HG02884 (cell line): ENCODE measurements at regions not wholly inside any gene's neighbourhood (a gene's known extent, or its start where the extent isn't known, plus 50 kb on each side); places are given as distances from the start of the nearest gene placed in this dataset.
"Not testable (repeated sequence)": the region's sequence is repeated elsewhere in the genome, so short reads cannot be mapped to it uniquely, and the experiment has no call there.

Experiments used
- ATAC-seq: cut with Tn5 transposase; IDR thresholded peaks from one replicate; pipeline ENCODE4 v1.9.1; 2021; ENCODE audit warnings: mild to moderate bottlenecking, moderate library complexity; ENCODE audit not compliant: unreplicated experiment

DNA sequence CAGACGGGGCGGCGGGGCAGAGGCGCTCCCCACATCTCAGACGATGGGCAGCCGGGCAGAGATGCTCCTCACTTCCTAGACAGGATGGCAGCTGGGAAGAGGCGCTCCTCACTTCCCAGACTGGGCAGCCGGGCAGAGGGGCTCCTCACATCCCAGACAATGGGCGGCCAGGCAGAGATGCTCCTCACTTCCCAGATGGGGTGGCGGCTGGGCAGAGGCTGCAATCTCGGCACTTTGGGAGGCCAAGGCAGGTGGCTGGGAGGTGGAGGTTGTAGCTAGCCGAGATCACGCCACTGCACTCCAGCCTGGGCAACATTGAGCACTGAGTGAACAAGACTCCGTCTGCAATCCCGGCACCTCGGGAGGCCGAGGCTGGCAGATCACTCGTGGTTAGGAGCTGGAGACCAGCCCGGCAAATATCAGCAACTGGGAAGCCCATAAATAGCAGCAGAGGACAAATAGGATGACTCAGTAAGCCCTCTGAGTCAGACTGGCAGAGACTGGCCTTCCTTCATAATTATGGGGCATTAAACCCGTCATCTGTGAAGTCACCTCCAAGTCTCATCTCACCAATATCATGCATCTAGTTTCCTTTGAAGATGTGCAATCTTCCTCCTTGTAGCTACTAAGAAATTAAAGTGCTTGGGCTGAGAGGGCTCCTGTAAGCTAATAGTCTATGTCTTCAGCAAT, 337.3 kb downstream of the GOLGA6L6 start:
- not testable (repeated sequence) for ATAC-seq

DNA sequence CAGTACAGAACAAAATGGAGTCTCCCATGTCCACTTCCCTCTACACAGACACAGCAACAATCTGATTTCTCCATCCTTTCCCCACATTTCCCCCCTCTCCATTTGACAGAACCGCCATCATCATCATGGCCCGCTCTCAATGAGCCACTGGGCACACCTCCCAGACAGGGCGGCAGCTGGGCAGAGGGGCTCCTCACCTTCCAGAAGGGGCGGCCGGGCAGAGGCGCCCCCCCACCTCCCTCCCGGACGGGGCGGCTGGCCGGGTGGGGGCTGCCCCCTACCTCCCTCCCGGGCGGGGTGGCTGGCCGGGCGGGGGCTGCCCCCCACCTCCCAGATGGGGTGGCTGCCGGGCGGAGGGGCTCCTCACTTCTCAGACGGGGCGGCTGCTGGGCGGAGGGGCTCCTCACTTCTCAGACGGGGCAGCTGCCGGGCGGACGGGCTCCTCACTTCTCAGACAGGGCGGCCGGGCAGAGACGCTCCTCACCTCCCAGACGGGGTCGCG, 337.9 kb downstream of the GOLGA6L6 start:
- not testable (repeated sequence) for ATAC-seq

DNA sequence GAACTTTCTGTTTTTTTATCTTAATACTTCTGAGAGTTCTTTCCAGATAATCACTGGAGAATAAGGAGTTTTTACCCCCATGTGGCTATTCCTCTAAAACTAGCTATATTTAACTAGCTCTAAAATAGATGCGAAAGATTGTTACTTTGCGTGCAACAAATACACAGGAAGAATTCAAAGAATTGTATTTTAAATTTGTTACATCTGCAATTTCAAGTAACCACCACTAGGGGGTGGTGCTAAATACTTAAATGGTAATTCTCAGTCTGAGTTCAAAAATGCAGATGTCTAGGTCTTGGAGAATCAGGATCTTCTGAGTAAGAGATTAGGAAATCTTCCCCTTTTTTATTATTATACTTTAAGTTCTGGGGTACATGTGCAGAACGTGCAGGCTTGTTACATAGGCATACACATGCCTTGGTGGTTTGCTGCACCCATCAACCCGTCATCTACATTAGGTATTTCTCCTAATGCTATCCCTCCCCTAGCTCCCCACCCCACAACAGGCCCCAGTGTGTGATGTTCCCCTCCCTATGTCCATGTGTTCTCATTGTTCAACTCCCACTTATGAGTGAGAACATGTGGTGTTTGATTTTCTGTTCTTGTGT, 346.9 kb downstream of the GOLGA6L6 start:
- ATAC-seq, result not testable (repeated sequence)

DNA sequence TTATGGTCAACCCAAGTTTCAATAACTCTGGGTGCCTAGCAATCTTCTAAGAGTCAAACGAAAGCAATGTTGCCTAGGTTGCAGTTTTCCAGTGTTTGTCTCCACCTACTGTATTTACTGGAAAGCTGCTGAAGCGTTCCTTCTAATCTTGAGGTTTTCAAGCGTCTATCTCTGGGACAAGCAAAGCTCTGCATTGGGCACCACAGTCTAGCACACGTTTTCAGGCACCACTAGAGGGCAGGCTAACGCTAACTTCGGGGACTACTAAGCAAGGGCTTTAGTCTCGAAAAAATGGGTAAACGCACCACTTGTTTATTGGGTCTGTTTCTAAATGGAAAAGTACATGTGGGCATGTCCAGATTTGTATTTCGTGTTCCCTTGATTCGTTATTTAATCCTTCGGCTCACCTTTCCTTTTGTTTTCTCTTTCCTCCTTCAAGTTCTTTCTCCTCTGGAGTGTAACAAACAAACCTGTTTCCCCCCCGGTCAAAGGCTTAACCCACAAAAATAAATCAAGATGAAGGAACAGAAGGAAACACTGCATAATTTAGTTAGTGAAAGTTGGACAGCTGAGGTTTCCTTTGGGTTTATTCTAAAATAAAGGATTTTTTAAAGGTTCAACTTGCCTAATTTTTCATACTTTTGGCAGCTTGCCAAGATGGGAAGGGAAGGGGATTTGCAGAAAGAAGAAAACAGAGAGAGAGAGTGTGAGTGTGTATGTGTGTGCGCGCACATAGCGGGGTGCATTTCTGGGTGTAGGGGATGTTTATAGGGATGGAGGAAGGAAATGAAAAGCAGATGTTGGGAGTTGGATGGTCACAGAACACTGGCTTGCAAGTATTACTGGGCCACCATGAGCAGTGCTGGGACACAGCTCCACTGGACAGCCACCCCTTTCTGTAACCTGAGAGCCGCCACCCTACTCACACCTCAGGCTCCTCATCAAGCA, 348.3 kb downstream of the GOLGA6L6 start:
- ATAC-seq, result peak; percentile 94

DNA sequence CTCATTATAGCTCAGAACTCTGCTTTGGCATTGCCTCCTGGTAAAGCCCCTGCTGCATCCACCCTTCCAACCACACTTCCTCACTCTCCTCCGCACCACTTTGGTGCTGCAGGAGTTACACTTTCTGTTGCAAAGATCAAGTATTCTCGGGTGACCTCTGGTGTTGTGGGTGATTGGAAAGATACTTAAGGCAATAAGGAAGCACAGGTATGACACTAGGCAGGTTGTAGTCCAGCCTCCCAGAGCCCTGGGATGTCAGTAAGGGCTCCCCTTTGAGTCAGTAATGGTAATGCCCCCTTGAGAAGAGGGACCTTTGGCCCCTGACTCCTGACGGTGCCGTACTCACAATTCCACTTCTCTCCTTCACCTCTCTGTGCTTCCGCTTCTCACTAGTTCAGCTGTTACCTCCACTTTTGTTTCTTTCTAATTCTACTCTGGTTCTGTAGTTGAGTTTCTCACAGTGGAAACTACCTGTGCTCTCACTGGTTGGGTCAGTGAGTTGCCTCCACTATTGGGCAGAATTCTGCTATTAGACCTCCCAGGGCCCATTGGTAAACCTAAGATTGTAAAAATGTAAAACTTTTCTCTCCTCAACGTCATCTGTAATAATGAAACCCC, 350.0 kb downstream of the GOLGA6L6 start:
- ATAC-seq, result not testable (repeated sequence)

DNA sequence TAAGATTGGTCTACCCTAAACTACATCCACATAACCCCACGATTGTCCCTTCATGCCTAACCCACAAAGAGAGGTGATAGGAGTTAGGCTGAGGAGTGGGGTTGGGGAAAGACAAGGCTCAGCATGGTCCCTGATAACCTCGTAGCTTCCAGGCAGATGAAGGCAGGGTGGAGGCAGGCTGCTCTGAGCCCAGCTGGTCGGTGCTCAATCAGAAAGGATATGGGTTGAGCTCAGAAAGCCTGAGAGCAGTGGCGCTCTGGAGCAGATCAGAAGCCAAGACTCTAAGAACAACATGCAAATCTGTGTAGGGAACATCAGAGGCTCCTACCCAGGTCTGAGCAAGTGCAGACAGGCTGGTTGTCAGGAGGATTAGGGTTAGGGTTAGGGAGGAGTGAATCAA, 353.0 kb downstream of the GOLGA6L6 start:
- not testable (repeated sequence) for ATAC-seq

DNA sequence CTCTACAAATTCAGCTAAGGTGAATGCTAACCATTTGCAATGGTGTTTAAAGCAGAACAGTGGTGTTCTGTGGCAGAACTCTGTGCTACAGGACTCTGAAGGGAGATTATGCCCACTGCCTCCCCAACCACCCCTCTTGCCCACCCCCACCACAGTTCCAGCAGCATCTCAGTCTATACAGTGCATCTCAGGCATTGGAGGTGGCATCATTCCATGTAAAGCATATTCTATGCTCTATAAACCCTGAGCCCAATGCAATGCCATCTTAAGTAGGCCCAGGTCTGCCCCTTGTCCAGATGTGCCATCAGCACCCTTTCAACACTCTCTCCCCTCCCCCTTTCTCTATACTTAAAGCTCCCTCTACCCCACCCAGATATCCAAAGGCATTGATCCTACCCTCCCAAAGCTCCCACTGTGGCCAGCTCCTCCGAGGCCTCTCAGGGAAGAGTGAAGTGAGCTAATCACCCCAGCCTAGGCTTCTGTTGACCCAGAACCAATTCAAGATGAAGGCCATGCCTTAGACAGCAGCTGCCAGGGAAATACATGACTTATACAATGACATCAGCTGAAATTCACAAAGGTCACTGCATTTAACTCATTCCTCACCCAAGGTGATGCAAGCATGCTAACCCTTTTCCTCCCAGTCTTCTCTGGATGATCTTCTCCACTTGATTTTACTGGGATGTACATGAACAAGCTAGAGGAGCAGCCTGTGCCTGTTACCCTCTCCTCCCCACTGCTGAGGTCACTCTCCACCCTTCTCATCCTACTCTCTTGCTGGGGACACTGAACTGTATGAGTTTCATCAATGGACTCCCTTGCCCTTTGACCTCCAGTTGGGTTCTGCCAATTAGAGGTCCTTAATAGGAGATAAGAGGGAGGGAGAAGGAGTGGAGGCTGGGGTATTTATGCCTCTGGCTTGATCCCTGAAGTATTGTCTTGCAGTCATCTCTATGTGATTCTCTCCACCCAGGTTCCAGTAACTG, 353.9 kb downstream of the GOLGA6L6 start:
- not testable (repeated sequence) for ATAC-seq

DNA sequence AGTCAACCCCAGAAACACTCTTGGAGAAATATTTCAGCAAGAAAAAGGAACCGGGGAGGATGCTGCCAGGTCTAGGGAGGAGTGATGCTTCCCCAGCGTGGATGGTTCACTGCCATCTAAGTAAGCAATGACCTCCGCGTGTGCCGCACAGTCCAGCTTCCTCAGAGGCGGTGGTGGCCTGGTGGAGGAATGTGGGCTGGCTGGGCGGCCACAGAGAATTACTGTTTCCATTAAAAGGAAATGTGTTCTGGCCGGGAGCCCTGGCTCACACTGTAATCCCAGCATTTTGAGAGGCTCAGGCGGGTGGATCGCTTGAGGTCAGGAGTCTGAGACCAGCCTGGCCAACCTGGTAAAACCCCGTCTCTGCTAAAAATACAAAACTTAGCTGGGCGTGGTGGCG, 356.7 kb downstream of the GOLGA6L6 start:
- ATAC-seq, result not testable (repeated sequence)

DNA sequence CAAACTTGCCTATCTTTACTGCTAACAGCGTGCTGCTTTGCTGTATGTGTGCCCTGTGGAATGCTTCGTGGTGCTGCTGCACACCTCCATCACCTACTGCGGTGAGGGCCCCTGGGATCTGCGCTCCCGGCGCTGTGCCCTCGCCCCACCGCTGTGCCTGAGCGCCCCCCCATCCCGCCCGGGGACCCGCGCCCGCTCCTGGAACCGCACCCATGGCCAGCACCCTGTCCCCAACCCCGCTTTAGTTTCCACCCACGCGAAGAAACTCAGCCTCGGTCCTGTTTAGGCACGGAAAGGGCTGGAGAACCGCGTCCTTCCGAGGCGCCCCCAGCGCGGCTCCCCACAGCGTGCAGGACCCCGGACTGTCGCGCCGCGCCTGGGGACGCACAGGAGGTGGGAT, 373.4 kb downstream of the GOLGA6L6 start:
- not testable (repeated sequence) for ATAC-seq

DNA sequence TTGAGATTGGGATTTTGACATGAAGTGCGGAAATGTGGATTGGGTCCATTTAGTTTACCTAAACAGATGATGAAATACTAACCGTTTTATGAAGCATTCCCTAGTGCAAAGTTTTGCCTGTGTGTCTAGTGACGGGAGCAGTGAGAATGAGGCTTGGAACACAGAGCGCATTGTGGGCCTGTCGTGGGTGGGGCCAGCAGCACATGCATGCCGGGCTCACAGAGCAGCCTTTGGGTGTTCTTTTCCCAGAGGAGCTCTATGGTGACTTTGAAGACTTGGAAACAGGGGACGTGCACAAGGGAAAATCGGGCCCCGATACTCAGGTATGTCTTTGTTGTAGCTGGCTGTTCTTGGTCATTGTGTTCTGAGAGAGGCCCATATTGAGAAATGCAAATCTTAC, 388.1 kb downstream of the GOLGA6L6 start:
- not testable (repeated sequence) for ATAC-seq

DNA sequence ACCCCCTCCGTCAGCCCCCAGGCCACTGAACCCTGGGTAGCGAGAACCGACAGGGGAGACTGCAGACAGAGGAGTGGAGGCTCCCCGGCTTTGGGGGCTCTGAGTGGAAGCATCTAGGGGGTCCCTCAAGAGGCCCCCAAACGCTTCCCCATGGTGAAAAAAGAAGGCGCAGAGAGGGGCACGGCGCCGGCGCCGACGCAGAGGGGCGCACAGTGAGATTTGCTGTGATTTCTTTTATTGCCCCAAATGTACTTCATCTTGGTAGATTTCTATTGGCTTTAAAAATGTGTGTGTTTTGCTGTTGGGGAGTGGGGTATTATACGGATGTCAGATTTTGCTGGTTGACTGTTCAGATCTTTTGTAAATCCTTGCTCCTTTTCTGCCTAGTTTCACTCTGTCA, 392.9 kb downstream of the GOLGA6L6 start:
- not testable (repeated sequence) for ATAC-seq

DNA sequence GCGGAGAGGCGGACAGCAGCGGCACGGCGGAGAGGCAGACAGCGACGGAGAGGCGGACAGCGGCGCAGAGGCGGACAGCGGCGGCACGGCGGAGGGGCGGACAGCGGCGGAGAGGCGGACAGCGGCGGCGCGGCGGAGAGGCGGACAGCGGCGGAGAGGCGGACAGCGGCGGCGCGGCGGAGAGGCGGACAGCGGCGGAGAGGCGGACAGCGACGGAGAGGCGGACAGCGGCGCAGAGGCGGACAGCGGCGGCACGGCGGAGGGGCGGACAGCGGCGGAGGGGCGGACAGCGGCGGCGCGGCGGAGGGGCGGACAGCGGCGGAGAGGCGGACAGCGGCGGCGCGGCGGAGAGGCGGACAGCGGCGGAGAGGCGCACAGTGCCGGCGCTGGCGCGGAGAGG, 393.6 kb downstream of the GOLGA6L6 start:
- not testable (repeated sequence) for ATAC-seq

DNA sequence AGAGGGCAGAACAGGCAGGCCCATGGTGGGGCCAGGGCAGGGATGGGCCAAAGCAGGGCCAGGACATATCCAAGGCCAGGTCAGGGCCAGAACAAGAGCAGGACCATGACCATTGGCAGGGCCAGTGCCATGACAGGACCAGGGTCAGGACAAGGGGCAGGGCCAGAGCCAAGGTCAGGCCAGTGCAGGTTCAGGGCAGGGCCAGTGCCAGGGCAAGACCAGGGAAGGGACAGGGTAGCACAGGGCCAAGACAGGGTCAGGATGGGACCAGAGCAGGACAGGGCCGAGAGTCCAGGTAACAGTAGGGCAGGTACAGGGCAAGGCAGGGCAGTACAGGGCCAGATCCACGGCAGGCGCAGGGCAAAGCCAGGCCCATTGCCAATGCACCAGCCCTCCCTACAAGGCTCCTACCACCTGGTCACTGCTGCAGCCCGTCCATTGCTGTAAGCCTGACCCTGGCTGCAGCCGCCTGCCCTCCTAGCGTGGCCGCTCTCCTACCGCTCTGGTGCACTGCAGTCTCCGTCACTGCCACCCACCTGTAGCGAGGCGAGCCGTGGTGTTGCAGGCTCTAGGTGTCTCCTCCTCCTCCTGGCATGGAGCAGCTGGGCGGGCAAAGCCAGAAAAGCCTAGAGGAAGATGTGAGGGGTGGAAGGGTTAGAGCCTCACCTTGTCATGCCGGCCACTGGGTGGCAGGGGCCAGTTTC, 397.1 kb downstream of the GOLGA6L6 start:
- ATAC-seq, result not testable (repeated sequence)

DNA sequence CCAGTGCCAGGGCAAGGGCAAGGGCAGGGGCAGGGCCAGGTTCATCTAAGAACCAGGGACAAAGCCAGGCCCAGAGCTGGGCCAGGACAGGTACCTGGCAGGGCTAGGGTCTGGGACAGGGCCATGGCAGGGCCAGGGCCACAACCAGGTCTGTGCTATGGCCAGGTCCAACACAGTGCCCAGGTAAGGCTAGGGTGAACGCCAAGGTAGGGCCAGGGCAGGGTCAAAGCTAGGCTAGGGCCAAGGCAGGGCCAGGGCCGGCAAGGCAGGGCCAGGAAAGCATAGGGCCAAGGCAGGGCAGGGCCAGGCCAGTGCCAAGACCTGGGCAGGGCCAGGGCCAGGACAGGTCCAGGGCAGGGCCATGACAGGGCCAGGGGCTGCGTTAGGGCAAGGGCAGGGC, 398.7 kb downstream of the GOLGA6L6 start:
- not testable (repeated sequence) for ATAC-seq

DNA sequence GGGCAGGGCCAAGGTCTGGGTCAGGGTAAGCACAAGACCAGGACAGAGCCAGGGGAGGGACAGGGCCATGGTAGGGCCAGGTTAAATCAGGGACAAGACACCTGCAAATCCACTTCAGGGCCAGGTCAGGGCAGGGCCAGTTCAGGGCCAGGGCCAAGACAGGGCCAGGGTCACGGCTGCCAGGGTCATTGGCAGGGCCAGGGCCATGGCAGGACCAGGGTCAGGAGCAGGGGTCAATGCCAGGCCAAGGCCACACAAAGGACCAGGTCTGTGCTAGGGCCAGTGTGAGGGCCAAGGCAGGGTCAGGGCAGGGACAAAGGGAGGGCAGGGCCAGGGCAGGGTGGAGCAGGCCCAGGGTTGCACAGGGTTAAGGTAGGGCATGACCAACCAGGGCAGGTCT, 399.2 kb downstream of the GOLGA6L6 start:
- not testable (repeated sequence) for ATAC-seq

DNA sequence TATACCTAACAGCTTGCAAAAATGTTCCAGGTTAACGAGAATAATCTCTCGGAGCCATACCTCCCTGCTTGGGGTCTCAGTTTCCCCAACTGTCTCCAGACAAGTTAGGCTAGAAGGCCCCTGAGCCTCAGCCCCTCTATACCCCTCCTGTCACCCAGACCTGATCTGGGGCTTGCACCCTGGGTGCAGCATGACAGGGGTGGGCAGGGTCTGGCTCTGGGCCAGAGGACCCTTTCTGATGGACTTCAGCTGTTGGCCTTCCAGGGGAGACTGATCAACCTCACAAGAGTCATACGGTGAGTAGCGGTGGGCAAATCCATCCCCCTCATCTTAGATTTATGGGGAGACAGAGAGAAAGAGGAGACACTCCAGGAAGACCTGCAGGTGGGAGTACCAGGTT, 416.9 kb downstream of the GOLGA6L6 start:
- not testable (repeated sequence) for ATAC-seq

DNA sequence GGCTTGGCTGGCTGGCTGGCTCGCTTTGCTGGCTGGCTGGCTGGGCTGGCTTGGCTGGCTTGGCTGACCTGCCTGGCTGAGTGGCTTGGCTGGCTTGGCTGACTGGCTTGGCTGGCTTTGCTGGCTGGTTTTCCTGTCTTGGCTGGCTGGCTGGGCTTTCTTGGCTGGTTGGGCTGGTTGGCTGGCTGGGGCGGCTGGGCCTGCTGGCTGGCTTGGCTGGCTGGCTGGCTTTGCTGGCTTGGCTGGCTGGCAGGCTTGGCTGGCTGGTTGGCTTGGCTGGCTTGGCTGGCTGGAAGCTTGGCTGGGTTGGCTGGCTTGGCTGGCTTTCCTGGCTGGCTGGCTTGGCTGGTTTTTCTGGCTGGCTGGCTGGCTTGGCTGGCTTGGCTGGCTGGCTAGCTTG, 435.6 kb downstream of the GOLGA6L6 start:
- ATAC-seq, result no peak

DNA sequence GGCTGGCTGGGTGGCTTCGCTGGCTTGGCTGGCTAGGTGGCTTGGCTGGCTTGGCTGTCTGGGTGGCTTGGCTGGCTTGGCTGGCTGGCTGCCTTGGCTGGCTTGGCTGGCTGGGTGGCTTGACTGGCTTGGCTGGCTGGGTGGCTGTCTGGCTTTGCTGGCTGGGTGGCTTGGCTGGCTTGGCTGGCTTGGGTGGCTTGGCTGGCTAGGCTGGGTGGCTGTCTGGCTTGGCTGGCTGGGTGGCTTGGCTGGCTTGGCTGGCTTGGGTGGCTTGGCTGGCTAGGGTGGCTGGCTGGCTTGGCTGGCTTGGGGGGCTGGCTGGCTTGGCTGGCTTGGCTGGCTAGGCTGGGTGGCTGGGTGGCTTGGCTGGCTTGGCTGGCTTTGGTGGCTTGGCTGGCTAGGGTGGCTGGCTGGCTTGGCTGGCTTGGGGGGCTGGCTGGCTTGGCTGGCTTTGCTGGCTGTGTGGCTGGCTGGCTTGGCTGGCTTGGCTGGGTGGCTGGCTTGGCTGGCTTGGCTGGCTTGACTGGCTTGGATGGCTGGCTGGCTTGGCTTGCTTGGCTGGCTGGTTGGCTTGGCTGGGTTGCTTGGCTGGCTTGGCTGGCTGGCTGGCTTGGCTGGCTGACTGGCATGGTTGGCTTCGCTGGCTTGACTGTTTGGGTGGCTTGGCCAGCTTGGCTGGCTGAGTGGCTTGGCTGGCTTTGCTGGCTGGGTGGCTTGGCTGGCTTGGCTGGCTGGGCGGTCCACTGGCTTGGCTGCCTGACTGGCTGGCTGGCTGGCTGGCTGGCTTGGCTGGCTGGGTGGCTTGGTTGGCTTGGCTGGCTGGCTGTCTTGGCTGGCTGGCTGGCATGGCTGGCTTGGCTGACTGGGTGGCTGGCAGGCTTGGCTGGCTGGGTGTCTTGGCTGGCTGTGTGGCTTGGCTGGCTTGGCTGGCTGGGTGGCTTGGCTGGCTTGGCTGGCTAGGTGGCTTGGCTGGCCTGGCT, 436.3 kb downstream of the GOLGA6L6 start:
- ATAC-seq, result not testable (repeated sequence)
